H9 (cell line): ENCODE measurements at regions not wholly inside any gene's neighbourhood (a gene's known extent, or its start where the extent isn't known, plus 50 kb on each side); places are given as distances from the start of the nearest gene placed in this dataset.

Source experiments
- DNase-seq: peaks from one replicate; pipeline ENCODE4 v3.0.0-alpha.2; 2017
- H2AFZ ChIP-seq: one replicate; pipeline ENCODE4 v1.6.1; 2013; ENCODE audit warnings: mild to moderate bottlenecking, low read length, control low read depth, moderate library complexity
- H2AK5ac ChIP-seq: 2 replicates; pipeline ENCODE4 v1.6.1; 2013; ENCODE audit warnings: low read length, control low read depth, mixed read lengths; ENCODE audit not compliant: insufficient read length
- H2BK120ac ChIP-seq: one replicate; pipeline ENCODE4 v1.6.1; 2013; ENCODE audit warnings: low read depth, mild to moderate bottlenecking, low read length, control low read depth, inconsistent platforms; ENCODE audit not compliant: poor library complexity, severe bottlenecking
- H2BK12ac ChIP-seq: 2 replicates; pipeline ENCODE4 v1.6.1; 2013; ENCODE audit warnings: low read length, control low read depth, mixed read lengths, low read depth; ENCODE audit not compliant: insufficient read length
- H2BK15ac ChIP-seq: 2 replicates; pipeline ENCODE4 v1.6.1; 2013; ENCODE audit warnings: low read depth, low read length, control low read depth
- H2BK20ac ChIP-seq: one replicate; pipeline ENCODE4 v1.6.1; 2013; ENCODE audit warnings: low read depth, mild to moderate bottlenecking, low read length, control low read depth, inconsistent platforms; ENCODE audit not compliant: poor library complexity, severe bottlenecking
- H2BK5ac ChIP-seq: 2 replicates; pipeline ENCODE4 v1.6.1; 2013; ENCODE audit warnings: low read length, control low read depth, mixed read lengths; ENCODE audit not compliant: insufficient read length
- H3K14ac ChIP-seq: 2 replicates; pipeline ENCODE4 v1.6.1; 2013; ENCODE audit warnings: low read length, control low read depth; ENCODE audit not compliant: insufficient read depth
- H3K18ac ChIP-seq: 2 replicates; pipeline ENCODE4 v1.6.1; 2013; ENCODE audit warnings: low read depth, mild to moderate bottlenecking, mixed read lengths, low read length, control low read depth; ENCODE audit not compliant: insufficient read length
- H3K23ac ChIP-seq: 2 replicates; pipeline ENCODE4 v1.6.1; 2013; ENCODE audit warnings: low read length, control low read depth, mixed read lengths, low read depth; ENCODE audit not compliant: insufficient read length
- H3K23me2 ChIP-seq: 2 replicates; pipeline ENCODE4 v1.6.1; 2013; ENCODE audit warnings: low read depth, mild to moderate bottlenecking, mixed read lengths, low read length, control low read depth; ENCODE audit not compliant: insufficient read length, poor library complexity, severe bottlenecking
- H3K27ac ChIP-seq: 2 replicates; pipeline ENCODE4 v1.5.1; 2013; ENCODE audit warnings: low read length, control low read depth, mixed read lengths, low read depth; ENCODE audit not compliant: insufficient read length
- H3K27me3 ChIP-seq: 2 replicates; pipeline ENCODE4 v1.6.1; 2013; ENCODE audit warnings: low read length, control low read depth, inconsistent platforms; ENCODE audit not compliant: insufficient read depth
- H3K4ac ChIP-seq: 2 replicates; pipeline ENCODE4 v1.6.1; 2013; ENCODE audit warnings: low read depth, mild to moderate bottlenecking, control low read depth, inconsistent platforms, low read length, moderate library complexity
- H3K4me1 ChIP-seq: 2 replicates; pipeline ENCODE4 v1.6.1; 2013; ENCODE audit warnings: low read length, control low read depth, inconsistent platforms; ENCODE audit not compliant: insufficient read depth
- H3K4me2 ChIP-seq: 2 replicates; pipeline ENCODE4 v1.6.1; 2013; ENCODE audit warnings: low read length, control low read depth, mixed read lengths; ENCODE audit not compliant: insufficient read length, insufficient read depth
- H3K56ac ChIP-seq: 2 replicates; pipeline ENCODE4 v1.6.1; 2013; ENCODE audit warnings: low read depth, mild to moderate bottlenecking, mixed read lengths, low read length, control low read depth; ENCODE audit not compliant: insufficient read length
- H3K79me1 ChIP-seq: 2 replicates; pipeline ENCODE4 v1.6.1; 2013; ENCODE audit warnings: low read depth, mild to moderate bottlenecking, moderate library complexity, low read length, control low read depth, inconsistent platforms; ENCODE audit not compliant: insufficient read depth, poor library complexity, severe bottlenecking
- H3K79me2 ChIP-seq: 2 replicates; pipeline ENCODE4 v1.6.1; 2013; ENCODE audit warnings: low read length, control low read depth, inconsistent platforms; ENCODE audit not compliant: insufficient read depth
- H3K9ac ChIP-seq: 2 replicates; pipeline ENCODE4 v1.6.1; 2013; ENCODE audit warnings: low read length, control low read depth, mixed read lengths; ENCODE audit not compliant: insufficient read length; ENCODE audit errors: extremely low read depth
- H3K9me3 ChIP-seq: one replicate; pipeline ENCODE4 v1.6.1; 2013; ENCODE audit warnings: low read depth, low read length, inconsistent platforms; ENCODE audit not compliant: control insufficient read depth
- H3T11ph ChIP-seq: one replicate; pipeline ENCODE4 v1.6.1; 2013; ENCODE audit warnings: mild to moderate bottlenecking, low read length, control low read depth, inconsistent platforms
- H4K20me1 ChIP-seq: one replicate; pipeline ENCODE4 v1.6.1; 2013; ENCODE audit not compliant: control insufficient read depth, insufficient read length, insufficient read depth
- H4K5ac ChIP-seq: 2 replicates; pipeline ENCODE4 v1.6.1; 2013; ENCODE audit warnings: low read depth, mild to moderate bottlenecking, mixed read lengths, low read length, control low read depth; ENCODE audit not compliant: insufficient read length
- H4K8ac ChIP-seq: replicated peaks from 2 replicates; pipeline ENCODE4 v1.6.1; 2013; ENCODE audit warnings: low read length, control low read depth, mixed read lengths, low read depth; ENCODE audit not compliant: insufficient read length
- H4K91ac ChIP-seq: 2 replicates; pipeline ENCODE4 v1.6.1; 2013; ENCODE audit warnings: low read depth, mild to moderate bottlenecking, moderate library complexity, mixed read lengths, low read length, control low read depth; ENCODE audit not compliant: insufficient read length
- H3K27ac Mint-ChIP-seq, 3 experiments: 2 replicates in 2 of 3; 3 replicates in 1 of 3; pipeline ENCODE4 v1.8.0; 2020 to 2021; ENCODE audit warnings: mixed read lengths in 3 of 3, mild to moderate bottlenecking in 1 of 3, moderate library complexity in 1 of 3
- H3K27me3 Mint-ChIP-seq: 2 replicates; pipeline ENCODE4 v1.8.0; 2021; ENCODE audit warnings: low read depth, mild to moderate bottlenecking, moderate library complexity, mixed read lengths
- H3K36me3 Mint-ChIP-seq, 3 experiments: 2 replicates in 2 of 3; 3 replicates in 1 of 3; pipeline ENCODE4 v1.8.0; 2020 to 2021; ENCODE audit warnings: low read depth in 3 of 3, mixed read lengths in 3 of 3; ENCODE audit not compliant: insufficient read depth in 1 of 3
- H3K4me1 Mint-ChIP-seq, 2 experiments: 2 replicates each; pipeline ENCODE4 v1.8.0; 2020; ENCODE audit warnings: mixed read lengths in 2 of 2
- H3K4me3 Mint-ChIP-seq, 2 experiments: 2 replicates in 1 of 2; 3 replicates in 1 of 2; pipeline ENCODE4 v1.8.0; 2020 to 2021; ENCODE audit warnings: mild to moderate bottlenecking in 2 of 2, mixed read lengths in 2 of 2, moderate library complexity in 1 of 2
- H3K9me3 Mint-ChIP-seq, 2 experiments: 2 replicates in 1 of 2; 3 replicates in 1 of 2; pipeline ENCODE4 v1.8.0; 2020; ENCODE audit warnings: mild to moderate bottlenecking in 2 of 2, mixed read lengths in 2 of 2, moderate library complexity in 1 of 2
- CTCF ChIP-seq: fragments of 200-600 bp; sonication (generic); conservative IDR thresholded peaks from 3 replicates; pipeline ENCODE4 v1.8.0; 2021; ENCODE audit warnings: antibody characterized with exemption, mild to moderate bottlenecking
- WGBS: extraction: QIAGEN DNeasy Blood & Tissue Kit; methylation state at CpG from one replicate; pipeline ENCODE4 v1.1.7; 2013; ENCODE audit warnings: missing lambda C conversion rate, low lambda C conversion rate, mixed read lengths; ENCODE audit not compliant: insufficient read length; ENCODE audit errors: extremely low coverage; 5-methylcytosine and 5-hydroxymethylcytosine counted together

- no peaks in the 10 kb centered on the region for H4K20me1 ChIP-seq
- no peak overlapping the region for H3T11ph ChIP-seq
- no CpG with 5 or more reads among the region's 2 CpGs for WGBS
- H3K27me3 Mint-ChIP-seq: no peaks in the 10 kb centered on the region
- no peak overlapping the region for H2BK5ac ChIP-seq
- H3K27ac ChIP-seq: no peak overlapping the region
- H3K9ac ChIP-seq: no peak overlapping the region
- H3K36me3 Mint-ChIP-seq: peaks cover 0 to under 1% (median 0%) of the 10 kb centered on the region in 3 experiments; a peak in 2 of 7 replicates
- no peak overlapping the region for H2BK12ac ChIP-seq
- no peak overlapping the region for H2BK15ac ChIP-seq
- no peaks in the 10 kb centered on the region for H3K4me1 ChIP-seq
- H3K4me3 Mint-ChIP-seq: no peak overlapping the region
- H4K8ac ChIP-seq: no peak overlapping the region
- no peak overlapping the region for H3K18ac ChIP-seq
- no peak overlapping the region for H3K14ac ChIP-seq
- TF ChIP-seq CTCF: no peak
- H4K91ac ChIP-seq: no peak overlapping the region
- DNase-seq: no peak
- H3K56ac ChIP-seq: no peak overlapping the region
- peaks cover under 1 to 10% of the 10 kb centered on the region in 2 experiments; a peak in 3 of 4 replicates for H3K4me1 Mint-ChIP-seq
- no peak overlapping the region for H4K5ac ChIP-seq
- H2BK120ac ChIP-seq: no peak overlapping the region
- no peaks in the 10 kb centered on the region for H3K9me3 ChIP-seq
- H3K23ac ChIP-seq: no peak overlapping the region
- no peak overlapping the region for H3K27ac Mint-ChIP-seq
- no peaks in the 10 kb centered on the region for H3K79me1 ChIP-seq
- H3K4ac ChIP-seq: no peak overlapping the region
- H3K27me3 ChIP-seq: no peaks in the 10 kb centered on the region
- H3K23me2 ChIP-seq: no peaks in the 10 kb centered on the region
- no peaks in the 10 kb centered on the region; a peak in 1 of 5 replicates for H3K9me3 Mint-ChIP-seq
- H2AK5ac ChIP-seq: no peak overlapping the region
- no peak overlapping the region for H2BK20ac ChIP-seq
- no peaks in the 10 kb centered on the region for H3K79me2 ChIP-seq
- H3K4me2 ChIP-seq: no peak overlapping the region
- H2AFZ ChIP-seq: no peak overlapping the region
Observed at GRCh38 chr13:56173346-56173745, 967.4 kb upstream of the PRR20A start.
